Stimulated activated naive CD8-positive, alpha-beta T cell treated with anti-CD3 and anti-CD28 coated beads, Interleukin-15, amount 100 ng/mL, for 72 hours (primary cell): ENCODE measurements at regions not wholly inside any gene's neighbourhood (a gene's known extent, or its start where the extent isn't known, plus 50 kb on each side); places are given as distances from the start of the nearest gene placed in this dataset.

Source experiments
- ATAC-seq: fragments of 150-1000 bp; cut with Tn5 transposase; 2 replicates; pipeline ENCODE4 v1.10.0; 2021; ENCODE audit warnings: mild to moderate bottlenecking, moderate library complexity
- DNase-seq, 2 donors: peaks; one replicate each; pipeline ENCODE4 v3.0.0; 2021 to 2022
- H3K27ac Mint-ChIP-seq, 2 donors: one replicate each; pipeline ENCODE4 v1.8.0; 2022; ENCODE audit warnings: mild to moderate bottlenecking in 2 of 2, mixed read lengths in 2 of 2, moderate library complexity in 2 of 2
- H3K27me3 Mint-ChIP-seq: one replicate; pipeline ENCODE4 v1.8.0; 2022; ENCODE audit warnings: mixed read lengths
- H3K4me1 Mint-ChIP-seq: one replicate; pipeline ENCODE4 v1.8.0; 2022; ENCODE audit warnings: mild to moderate bottlenecking, mixed read lengths
- H3K4me3 Mint-ChIP-seq, 2 donors: one replicate each; pipeline ENCODE4 v1.8.0; 2022; ENCODE audit warnings: mild to moderate bottlenecking in 2 of 2, mixed read lengths in 2 of 2, moderate library complexity in 1 of 2
- H3K9me3 Mint-ChIP-seq, 2 donors: one replicate each; pipeline ENCODE4 v1.8.0; 2022; ENCODE audit warnings: mixed read lengths in 2 of 2

DNA sequence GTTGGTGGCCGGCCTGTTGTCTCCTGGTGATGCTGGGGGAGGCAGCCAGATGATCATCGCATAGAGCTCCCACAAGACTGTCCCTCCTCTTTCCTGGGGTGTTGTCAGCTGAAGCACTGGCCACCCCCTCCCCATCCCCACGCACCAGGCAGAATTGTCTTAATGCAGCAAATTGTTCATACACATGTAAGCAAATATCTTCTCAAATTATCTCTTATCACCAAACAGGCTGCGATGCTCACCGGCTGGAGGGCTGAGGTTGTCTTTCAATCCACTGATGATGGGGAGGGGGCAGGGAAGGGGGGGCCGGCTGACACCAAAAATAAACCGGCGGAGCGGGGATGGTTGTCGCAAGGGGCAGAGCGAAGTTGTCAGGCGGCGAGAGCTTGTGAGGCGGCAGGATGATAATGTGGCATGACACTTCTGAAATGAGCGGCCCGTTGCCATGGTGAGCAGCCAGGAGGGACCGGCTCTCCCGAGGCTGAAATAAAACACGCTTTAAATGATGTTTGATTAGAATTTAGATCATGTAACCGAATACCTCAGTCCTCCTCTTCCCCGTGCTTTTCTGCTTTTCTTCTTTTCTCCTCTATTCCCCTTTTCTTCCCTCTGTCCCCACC is 59.8 kb downstream of the MRM1 start:
- Mint-ChIP-seq H3K4me3 (no peak overlapping the region), H3K27me3 (peaks cover 32% of the 10 kb centered on the region), H3K4me1 (peaks cover 17% of the 10 kb centered on the region), H3K27ac (no peak overlapping the region), H3K9me3 (no peaks in the 10 kb centered on the region)
- ATAC-seq (no peak), DNase-seq (no peak)

- Mint-ChIP-seq H3K9me3 (no peaks in the 10 kb centered on the region), H3K4me1 (peaks cover 14% of the 10 kb centered on the region), H3K4me3 (no peak overlapping the region), H3K27ac (no peak overlapping the region), H3K27me3 (peaks cover 27% of the 10 kb centered on the region)
- ATAC-seq (no peak), DNase-seq (no peak)
Observed at GRCh38 chr17:36661688-36662087, 60.3 kb downstream of the MRM1 start.

- DNase-seq (no peak), ATAC-seq (no peak)
- no peaks in the 10 kb centered on the region for H3K9me3 Mint-ChIP-seq
- no peak overlapping the region for H3K27ac Mint-ChIP-seq
- no peak overlapping the region for H3K4me3 Mint-ChIP-seq
- no peaks in the 10 kb centered on the region for H3K27me3 Mint-ChIP-seq
- H3K4me1 Mint-ChIP-seq, result no peaks in the 10 kb centered on the region
Observed at GRCh38 chr17:36665417-36665816, 64.0 kb downstream of the MRM1 start.

DNA sequence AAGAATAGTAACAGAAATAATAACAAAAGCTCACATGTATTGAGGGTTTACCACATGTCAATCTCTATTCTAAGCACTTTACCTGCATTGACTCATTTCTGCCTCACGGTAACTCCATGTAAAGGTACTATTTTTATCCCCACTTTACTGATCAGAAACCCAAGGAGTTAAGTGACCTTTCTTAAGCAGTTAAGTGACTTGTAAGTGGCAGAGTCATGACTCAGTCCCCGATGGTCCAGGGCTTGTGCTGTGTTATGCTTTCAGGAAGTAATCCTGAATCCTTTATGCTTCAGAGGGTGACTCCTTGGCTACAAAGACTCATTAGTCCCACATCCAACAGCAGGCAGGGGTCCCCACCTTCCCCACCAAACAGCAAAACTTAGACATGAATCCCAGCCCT is 66.5 kb downstream of the MRM1 start:
- Mint-ChIP-seq H3K9me3 (no peaks in the 10 kb centered on the region), H3K4me1 (peaks cover 3% of the 10 kb centered on the region), H3K27ac (no peak overlapping the region), H3K4me3 (no peak overlapping the region), H3K27me3 (no peaks in the 10 kb centered on the region)
- no peak for DNase-seq
- no peak for ATAC-seq

DNA sequence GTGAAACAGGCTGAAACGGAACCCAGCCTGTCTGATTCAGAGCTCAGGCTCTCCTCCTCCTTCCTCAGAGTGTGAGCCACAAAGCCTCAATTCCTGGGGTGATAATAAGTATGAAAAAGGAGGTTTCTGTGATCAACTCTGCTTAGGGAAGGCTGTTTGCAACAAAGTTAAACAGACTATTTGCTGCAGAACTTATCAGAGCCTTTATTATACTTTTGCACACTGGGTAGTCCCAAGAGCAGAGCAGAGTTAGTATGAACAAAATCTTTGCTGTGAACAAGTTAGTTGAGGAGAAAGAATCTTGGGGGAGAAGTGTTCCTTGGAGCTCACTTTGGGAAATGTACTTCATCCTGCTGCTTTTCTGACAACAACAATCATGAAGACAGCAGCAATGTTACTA is 67.4 kb downstream of the MRM1 start:
- no peak for ATAC-seq
- no peak overlapping the region for H3K4me3 Mint-ChIP-seq
- no peak for DNase-seq
- H3K9me3 Mint-ChIP-seq, result no peaks in the 10 kb centered on the region
- H3K27ac Mint-ChIP-seq, result no peak overlapping the region
- no peaks in the 10 kb centered on the region for H3K27me3 Mint-ChIP-seq
- H3K4me1 Mint-ChIP-seq, result peaks cover 12% of the 10 kb centered on the region

GRCh38 chr17:36671144-36671543 is 69.8 kb downstream of the MRM1 start:
- Mint-ChIP-seq H3K9me3 (no peaks in the 10 kb centered on the region), H3K4me1 (peaks cover 35% of the 10 kb centered on the region), H3K27ac (no peak overlapping the region), H3K4me3 (no peak overlapping the region), H3K27me3 (no peaks in the 10 kb centered on the region)
- DNase-seq, result no peak
- ATAC-seq, result no peak

GRCh38 chr17:36672403-36672918 is 71.1 kb downstream of the MRM1 start:
- Mint-ChIP-seq H3K4me1 (peaks cover 43% of the 10 kb centered on the region), H3K27me3 (no peaks in the 10 kb centered on the region), H3K9me3 (no peaks in the 10 kb centered on the region), H3K4me3 (no peak overlapping the region), H3K27ac (no peak overlapping the region)
- DNase-seq (no peak), ATAC-seq (no peak)

DNA sequence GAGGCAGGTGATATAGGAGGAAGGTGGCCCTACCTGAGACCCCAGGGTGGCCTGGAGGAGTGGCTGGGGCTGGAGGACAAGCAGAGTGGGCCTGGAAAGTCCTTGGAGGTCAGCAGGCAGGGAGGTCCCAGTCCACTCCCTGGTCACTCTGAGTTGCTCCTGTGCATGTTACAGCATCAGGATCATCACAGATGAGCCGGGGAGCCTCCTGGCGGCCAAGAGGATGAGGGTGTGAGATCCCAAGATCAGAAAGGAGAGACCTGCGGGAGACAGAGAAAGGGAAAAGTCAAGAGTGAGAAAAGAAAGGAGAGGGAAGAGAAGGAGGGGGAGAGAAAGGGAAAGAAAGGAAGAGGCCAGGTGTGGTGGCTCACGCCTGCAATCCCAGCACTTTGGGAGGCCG is 71.7 kb downstream of the MRM1 start:
- H3K27me3 Mint-ChIP-seq, result no peaks in the 10 kb centered on the region
- no peaks in the 10 kb centered on the region for H3K9me3 Mint-ChIP-seq
- no peak for ATAC-seq
- peaks cover 43% of the 10 kb centered on the region for H3K4me1 Mint-ChIP-seq
- no peak overlapping the region for H3K4me3 Mint-ChIP-seq
- DNase-seq, result no peak
- peak overlapping the region in 1 of 2 donors; percentile 20 for H3K27ac Mint-ChIP-seq

- Mint-ChIP-seq H3K27me3 (no peaks in the 10 kb centered on the region), H3K27ac (peak overlapping the region; percentile 72 to 74), H3K9me3 (no peaks in the 10 kb centered on the region), H3K4me1 (peaks cover 43% of the 10 kb centered on the region), H3K4me3 (peak overlapping the region; percentile 17 to 34)
- peak; percentile 52 for ATAC-seq
- no peak for DNase-seq
Observed at GRCh38 chr17:36673637-36674277, 72.4 kb downstream of the MRM1 start.

GRCh38 chr17:36674278-36674650 is 72.9 kb downstream of the MRM1 start:
- Mint-ChIP-seq H3K4me1 (peaks cover 43% of the 10 kb centered on the region), H3K9me3 (no peaks in the 10 kb centered on the region), H3K27me3 (no peaks in the 10 kb centered on the region), H3K4me3 (peak overlapping the region; percentile 17 to 20), H3K27ac (peak overlapping the region in 1 of 2 donors; percentile 74)
- DNase-seq (peak; percentile 31 to 59), ATAC-seq (peak; percentile 94)

GRCh38 chr17:36675250-36675649 is 73.9 kb downstream of the MRM1 start:
- no peaks in the 10 kb centered on the region for H3K27me3 Mint-ChIP-seq
- ATAC-seq, result peak; percentile 50
- no peaks in the 10 kb centered on the region for H3K9me3 Mint-ChIP-seq
- peaks cover 43% of the 10 kb centered on the region for H3K4me1 Mint-ChIP-seq
- peak in 1 of 2 donors; percentile 21 for DNase-seq
- peak overlapping the region in 1 of 2 donors; percentile 41 for H3K4me3 Mint-ChIP-seq
- no peak overlapping the region for H3K27ac Mint-ChIP-seq

GRCh38 chr17:36675786-36676185 is 74.4 kb downstream of the MRM1 start:
- peak overlapping the region in 1 of 2 donors; percentile 13 for H3K27ac Mint-ChIP-seq
- H3K27me3 Mint-ChIP-seq, result no peaks in the 10 kb centered on the region
- ATAC-seq, result no peak
- no peaks in the 10 kb centered on the region for H3K9me3 Mint-ChIP-seq
- H3K4me3 Mint-ChIP-seq, result peak overlapping the region in 1 of 2 donors; percentile 41
- DNase-seq, result no peak
- H3K4me1 Mint-ChIP-seq, result peaks cover 43% of the 10 kb centered on the region

- H3K9me3 Mint-ChIP-seq, result no peaks in the 10 kb centered on the region
- no peak overlapping the region for H3K4me3 Mint-ChIP-seq
- H3K27me3 Mint-ChIP-seq, result no peaks in the 10 kb centered on the region
- ATAC-seq (no peak), DNase-seq (no peak)
- peaks cover 19% of the 10 kb centered on the region for H3K4me1 Mint-ChIP-seq
- peak overlapping the region in 1 of 2 donors; percentile 37 for H3K27ac Mint-ChIP-seq
Observed at GRCh38 chr17:36679815-36680467, 78.6 kb downstream of the MRM1 start.

DNA sequence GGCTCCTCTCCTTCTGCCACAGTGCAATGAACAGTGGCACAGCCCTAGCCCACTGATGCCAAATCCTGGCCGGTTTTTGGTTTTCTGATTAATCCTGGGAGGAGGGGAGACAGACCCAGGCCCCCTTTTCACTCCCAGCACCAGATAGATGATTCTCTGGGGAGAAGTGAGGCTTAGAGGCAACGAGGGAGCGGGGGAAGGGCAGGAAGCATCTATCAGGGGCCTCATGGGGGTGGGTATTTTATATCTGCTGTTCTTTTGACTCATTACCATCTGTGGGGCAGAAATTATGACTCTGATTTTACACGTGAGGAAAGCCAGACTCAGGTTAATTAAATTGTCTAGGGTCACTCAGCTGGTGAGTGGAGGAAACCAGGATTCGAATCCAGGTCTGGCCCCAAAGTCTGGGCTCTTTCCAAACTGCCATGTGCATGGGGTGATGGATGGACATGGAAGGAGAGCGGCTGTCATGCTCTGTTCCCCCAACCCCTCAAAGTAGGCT is 79.4 kb downstream of the MRM1 start:
- peaks cover 11% of the 10 kb centered on the region for H3K4me1 Mint-ChIP-seq
- H3K4me3 Mint-ChIP-seq, result no peak overlapping the region
- H3K9me3 Mint-ChIP-seq, result no peaks in the 10 kb centered on the region
- DNase-seq (no peak), ATAC-seq (no peak)
- H3K27me3 Mint-ChIP-seq, result no peaks in the 10 kb centered on the region
- H3K27ac Mint-ChIP-seq, result peak overlapping the region in 1 of 2 donors; percentile 79

DNA sequence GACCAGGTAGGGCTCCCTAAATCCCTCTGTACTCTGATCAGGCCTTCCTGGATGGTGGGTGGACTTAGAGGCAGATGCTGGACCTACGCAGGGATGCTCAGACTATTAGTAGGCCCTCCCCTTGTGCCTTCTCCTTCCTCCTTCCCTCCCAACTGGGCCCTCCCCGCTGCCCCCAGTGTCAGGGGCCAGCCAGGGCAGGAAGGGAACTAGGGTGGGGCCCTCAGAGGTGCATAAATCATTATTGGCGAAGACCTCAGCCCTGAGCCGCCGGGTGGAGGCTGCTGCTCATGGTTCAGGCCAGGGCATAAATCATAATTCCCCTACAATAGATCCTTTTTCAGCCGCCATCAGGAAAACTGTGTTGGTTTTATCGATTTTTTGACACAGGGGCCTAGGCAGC is 81.4 kb downstream of the MRM1 start:
- H3K4me3 Mint-ChIP-seq, result no peak overlapping the region
- no peak for ATAC-seq
- DNase-seq, result no peak
- H3K27me3 Mint-ChIP-seq, result no peaks in the 10 kb centered on the region
- H3K27ac Mint-ChIP-seq, result no peak overlapping the region
- no peaks in the 10 kb centered on the region for H3K4me1 Mint-ChIP-seq
- H3K9me3 Mint-ChIP-seq, result no peaks in the 10 kb centered on the region

DNA sequence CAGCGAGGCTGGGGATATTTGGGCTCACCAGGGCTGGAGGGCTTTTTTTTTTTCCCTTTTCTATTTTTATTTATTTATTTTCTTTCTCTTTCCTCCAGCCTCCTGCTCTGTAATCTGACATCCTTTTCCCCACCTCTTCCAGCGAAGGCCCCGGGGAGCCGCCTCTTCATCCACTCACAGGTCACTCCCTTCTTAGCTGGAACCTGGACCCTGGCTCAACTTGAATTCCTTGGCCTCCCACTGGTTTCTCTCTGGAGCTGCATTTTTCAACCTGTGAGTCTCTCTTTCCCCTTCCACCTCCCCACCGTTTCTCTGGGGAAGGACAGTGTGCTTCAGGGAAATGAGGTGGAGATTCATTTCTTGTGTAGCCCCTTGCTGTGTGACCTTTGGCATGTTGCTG is 82.0 kb downstream of the MRM1 start:
- DNase-seq (no peak), ATAC-seq (no peak)

More for the DNA sequence above, 82.0 kb downstream of the MRM1 start:
- H3K4me3 Mint-ChIP-seq, result no peak overlapping the region
- no peaks in the 10 kb centered on the region for H3K9me3 Mint-ChIP-seq
- H3K4me1 Mint-ChIP-seq, result no peaks in the 10 kb centered on the region
- H3K27ac Mint-ChIP-seq, result no peak overlapping the region
- no peaks in the 10 kb centered on the region for H3K27me3 Mint-ChIP-seq
